ENCODE measurements at regions not wholly inside any gene's neighbourhood (a gene's known extent, or its start where the extent isn't known, plus 50 kb on each side); places are given as distances from the start of the nearest gene placed in this dataset.

- in situ Hi-C loops (cut with HindIII; ENCODE audit: extremely low pct_ligation_motif_present, low pct_unique_long_range_greater_than_20kb), result no loop called here
- Histone ChIP-seq H3K4me3 (replicated peaks in 1 of 3; ENCODE audit: insufficient read depth in 1 of 3, low read depth in 2 of 3, low read length in 3 of 3) (no peak overlapping the region), H4K20me1 (ENCODE audit: insufficient read depth, low read length) (no peaks in the 10 kb centered on the region), H3K36me3 (replicated peaks in 1 of 2; ENCODE audit: control insufficient read depth in 1 of 2, insufficient read depth in 2 of 2, low read length in 2 of 2) (no peaks in the 10 kb centered on the region), H3K9ac (ENCODE audit: insufficient read depth, low read depth, low read length) (no peak overlapping the region), H3K4me1 (ENCODE audit: insufficient read depth, low read length) (no peaks in the 10 kb centered on the region), H3K79me2 (ENCODE audit: insufficient read depth, low read length) (no peaks in the 10 kb centered on the region), H2AFZ (ENCODE audit: low read length) (no peak overlapping the region), H3K9me3 (ENCODE audit: low read length) (peaks cover 13% of the 10 kb centered on the region), H3K4me2 (ENCODE audit: low read depth, low read length) (no peak overlapping the region), H3K27me3 (ENCODE audit: control insufficient read depth in 1 of 2, insufficient read depth in 2 of 2, low read length in 2 of 2) (no peaks in the 10 kb centered on the region), H3K27ac (ENCODE audit: extremely low read length, insufficient read depth, low read length) (no peak overlapping the region)
- no peak for DNase-seq (ENCODE audit: low spot score)
- WGBS (ENCODE audit: low lambda C conversion rate), result 8% methylated on average over 2 of the region's 3 CpGs
- ATAC-seq, result no peak
- TF ChIP-seq ZBTB44 (CRISPR knock-in tag; IDR thresholded peaks at IDR 0.05), result no peak
- no peak for TF ChIP-seq KLF16 (CRISPR knock-in tag; IDR thresholded peaks at IDR 0.05)
- TF ChIP-seq NFRKB (IDR thresholded peaks at IDR 0.05), result no peak
- no peak for TF ChIP-seq CCAR2 (optimal IDR thresholded peaks at IDR 0.05; ENCODE audit: low read depth, low read length)
- TF ChIP-seq ZNF256 (CRISPR knock-in tag; conservative IDR thresholded peaks at IDR 0.05), result no peak
- no peak for TF ChIP-seq KLF13 (CRISPR knock-in tag; IDR thresholded peaks at IDR 0.05)
- no peak for TF ChIP-seq ZFP1 (CRISPR knock-in tag; IDR thresholded peaks at IDR 0.05)
- TF ChIP-seq ZNF343 (CRISPR knock-in tag; IDR thresholded peaks at IDR 0.05), result no peak
- no peak for TF ChIP-seq ETV5 (CRISPR knock-in tag; IDR thresholded peaks at IDR 0.05; ENCODE audit: borderline replicate concordance)
- no peak for TF ChIP-seq ZNF414 (CRISPR knock-in tag; IDR thresholded peaks at IDR 0.05)
- TF ChIP-seq PHF5A (CRISPR knock-in tag; IDR thresholded peaks at IDR 0.05; ENCODE audit: low read depth, unreplicated experiment), result no peak
- CTCF ChIA-PET (ENCODE audit: low intra/inter-chr PET ratio, low total read pairs), result no interaction called here
- intact Hi-C loops (cut with micrococcal nuclease; ENCODE audit: unreplicated experiment), result no loop called here
- no TSS peak for BruUV-seq (replicated peaks)
- no peak for FAIRE-seq
- POLR2A ChIA-PET, result no interaction called here
These were observed 643.4 kb downstream of the DNAJB9 start for GRCh38 chr7:109213081-109213480.
